Tibial nerve (tissue), 3 donors: ENCODE measurements at regions not wholly inside any gene's neighbourhood (a gene's known extent, or its start where the extent isn't known, plus 50 kb on each side); places are given as distances from the start of the nearest gene placed in this dataset.

Source experiments
- CTCF ChIP-seq, 5 experiments: fragments of 200-600 bp in 3 of 5; fragments of 450-650 bp in 2 of 5; sonication (generic) in 3 of 5; IDR thresholded peaks; one replicate each; pipeline ENCODE4 v1.5.1; 2016 to 2019; ENCODE audit warnings: antibody characterized with exemption in 5 of 5, mild to moderate bottlenecking in 3 of 5, moderate library complexity in 2 of 5
- POLR2A ChIP-seq, 2 donors: fragments of 450-650 bp; IDR thresholded peaks; one replicate each; pipeline ENCODE4 v1.6.1; 2017; ENCODE audit warnings: antibody characterized with exemption in 2 of 2, mild to moderate bottlenecking in 2 of 2, moderate library complexity in 2 of 2

- no peak for TF ChIP-seq CTCF (IDR thresholded peaks at IDR 0.05)
- no peak for TF ChIP-seq POLR2A (IDR thresholded peaks at IDR 0.05)
Measured at GRCh38 chr6:6897140-6897539, 210.6 kb upstream of the RREB1 start.
